ENCODE measurements at regions not wholly inside any gene's neighbourhood (a gene's known extent, or its start where the extent isn't known, plus 50 kb on each side); places are given as distances from the start of the nearest gene placed in this dataset.

DNA sequence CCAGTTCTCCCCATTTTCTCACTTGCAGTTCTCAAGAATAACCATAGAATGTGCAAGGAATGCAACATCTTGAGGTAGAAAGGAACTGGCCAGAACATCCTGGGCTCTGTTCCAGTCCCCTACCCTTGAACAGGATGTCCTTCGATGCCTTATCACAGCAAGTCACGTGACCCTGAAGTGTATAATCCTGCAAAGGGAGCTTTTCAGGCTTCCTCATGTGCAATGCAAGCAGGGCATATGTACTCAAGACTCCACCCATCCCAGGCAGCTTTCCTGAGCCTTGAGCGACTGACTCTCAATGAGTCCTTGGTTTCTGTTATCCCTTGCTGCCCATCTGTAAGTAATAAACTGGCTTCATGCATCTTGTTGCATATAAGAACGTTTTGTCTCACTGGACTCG is 311.0 kb downstream of the MRPL39 start:
- H3K79me2 ChIP-seq (ENCODE audit: control insufficient read depth, insufficient read depth, low read length): no peaks in the 10 kb centered on the region
- TF ChIP-seq CTCF (IDR thresholded peaks at IDR 0.05) (no peak), EZH2 (IDR thresholded peaks at IDR 0.05; ENCODE audit: borderline replicate concordance, insufficient read depth, low read depth, low read length, poor library complexity, severe bottlenecking) (no peak)
- Mint-ChIP-seq H3K27ac (no peak overlapping the region), H3K27me3 (no peaks in the 10 kb centered on the region), H3K4me3 (no peak overlapping the region), H3K4me1 (peaks cover 55% of the 10 kb centered on the region), H3K9me3 (ENCODE audit: insufficient read depth) (peaks cover 2% of the 10 kb centered on the region)
- peaks cover 36 to 42% of the 10 kb centered on the region in 2 donors for H3K4me1 ChIP-seq (ENCODE audit: control insufficient read depth in 2 of 2, insufficient read depth in 2 of 2, low read length in 2 of 2)
- H3K4me3 ChIP-seq (ENCODE audit: control extremely low read depth in 1 of 5, extremely low read depth in 1 of 5, insufficient read depth in 1 of 5, low read depth in 2 of 5, low read length in 4 of 5): no peak overlapping the region
- CTCF ChIA-PET: no interaction called here
- DNase-seq (no peak), ATAC-seq (ENCODE audit: low read depth) (no peak)
- H3K27ac ChIP-seq (ENCODE audit: low read length in 2 of 2): no peak overlapping the region
- 57% methylated on average over 4 of the region's 5 CpGs for WGBS (ENCODE audit: insufficient coverage)
- intact Hi-C loops (cut with micrococcal nuclease): no loop called here
- H3K36me3 ChIP-seq (replicated peaks in 1 of 2; ENCODE audit: control extremely low read depth in 1 of 2, control insufficient read depth in 1 of 2, extremely low read depth in 1 of 2, insufficient read depth in 2 of 2, low read length in 1 of 2): no peaks in the 10 kb centered on the region
- no peak overlapping the region for H3K4me2 ChIP-seq (replicated peaks; ENCODE audit: low read depth, low read length, poor library complexity, severe bottlenecking)
- no peak overlapping the region for H3K9ac ChIP-seq (ENCODE audit: low read length)
- no peaks in the 10 kb centered on the region for H4K20me1 ChIP-seq (ENCODE audit: control insufficient read depth, insufficient read depth, low read length, poor library complexity, severe bottlenecking)
- H3K9me3 ChIP-seq (ENCODE audit: control extremely low read depth in 1 of 3, control insufficient read depth in 2 of 3, insufficient read depth in 1 of 3, low read length in 2 of 3): peaks cover 0 to 3% (median 0%) of the 10 kb centered on the region in 3 donors
- POLR2A ChIA-PET: no interaction called here
- no peaks in the 10 kb centered on the region for H3K27me3 ChIP-seq (replicated peaks in 1 of 4; ENCODE audit: control extremely low read depth in 1 of 4, control insufficient read depth in 3 of 4, insufficient read depth in 4 of 4, low read length in 3 of 4)
- H2AFZ ChIP-seq (ENCODE audit: insufficient read depth, low read depth, low read length, poor library complexity, severe bottlenecking): no peak overlapping the region

DNA sequence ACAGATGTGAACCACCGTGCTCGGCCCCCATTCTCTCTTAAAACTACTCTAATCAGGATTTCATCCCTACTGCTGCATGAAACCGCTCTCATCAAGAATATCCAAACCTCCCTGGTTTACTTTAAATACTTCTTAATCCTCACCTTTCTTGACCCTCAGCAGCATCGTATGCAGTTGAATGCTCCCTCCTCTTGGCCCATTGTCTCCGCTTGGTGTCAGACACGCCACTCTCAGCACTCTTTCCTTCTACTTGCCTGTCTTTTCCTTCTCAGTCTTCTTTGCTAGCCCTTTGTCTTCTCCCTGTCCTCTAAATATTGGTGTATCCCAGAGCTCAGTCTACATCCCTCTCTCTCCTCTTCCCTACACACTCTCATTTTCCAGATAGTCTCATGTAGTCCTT is 314.9 kb downstream of the MRPL39 start:
- Histone ChIP-seq H4K20me1 (ENCODE audit: control insufficient read depth, insufficient read depth, low read length, poor library complexity, severe bottlenecking) (no peaks in the 10 kb centered on the region), H3K4me3 (ENCODE audit: control extremely low read depth in 1 of 5, extremely low read depth in 1 of 5, insufficient read depth in 1 of 5, low read depth in 2 of 5, low read length in 4 of 5) (no peak overlapping the region), H2AFZ (ENCODE audit: insufficient read depth, low read depth, low read length, poor library complexity, severe bottlenecking) (no peak overlapping the region), H3K36me3 (replicated peaks in 1 of 2; ENCODE audit: control extremely low read depth in 1 of 2, control insufficient read depth in 1 of 2, extremely low read depth in 1 of 2, insufficient read depth in 2 of 2, low read length in 1 of 2) (no peaks in the 10 kb centered on the region), H3K27me3 (replicated peaks in 1 of 4; ENCODE audit: control extremely low read depth in 1 of 4, control insufficient read depth in 3 of 4, insufficient read depth in 4 of 4, low read length in 3 of 4) (no peaks in the 10 kb centered on the region), H3K79me2 (ENCODE audit: control insufficient read depth, insufficient read depth, low read length) (no peaks in the 10 kb centered on the region), H3K9ac (ENCODE audit: low read length) (no peak overlapping the region), H3K27ac (ENCODE audit: low read length in 2 of 2) (no peak overlapping the region), H3K9me3 (ENCODE audit: control extremely low read depth in 1 of 3, control insufficient read depth in 2 of 3, insufficient read depth in 1 of 3, low read length in 2 of 3) (peaks cover 0 to 3% (median 0%) of the 10 kb centered on the region in 3 donors), H3K4me2 (replicated peaks; ENCODE audit: low read depth, low read length, poor library complexity, severe bottlenecking) (no peak overlapping the region), H3K4me1 (ENCODE audit: control insufficient read depth in 2 of 2, insufficient read depth in 2 of 2, low read length in 2 of 2) (peaks cover 13% of the 10 kb centered on the region in 2 donors)
- ChIA-PET POLR2A (no interaction called here), CTCF (no interaction called here)
- Mint-ChIP-seq H3K9me3 (ENCODE audit: insufficient read depth) (peaks cover 2% of the 10 kb centered on the region), H3K4me1 (peaks cover 18% of the 10 kb centered on the region), H3K27me3 (no peaks in the 10 kb centered on the region), H3K27ac (no peak overlapping the region), H3K4me3 (no peak overlapping the region)
- TF ChIP-seq EZH2 (IDR thresholded peaks at IDR 0.05; ENCODE audit: borderline replicate concordance, insufficient read depth, low read depth, low read length, poor library complexity, severe bottlenecking): no peak
- no peak for TF ChIP-seq CTCF (IDR thresholded peaks at IDR 0.05)
- DNase-seq (no peak), ATAC-seq (ENCODE audit: low read depth) (no peak)
- WGBS (ENCODE audit: insufficient coverage): 100% methylated on average over 6 of the region's 6 CpGs
- intact Hi-C loops (cut with micrococcal nuclease): no loop called here

All from B cell (primary cell).